ENCODE measurements at regions not wholly inside any gene's neighbourhood (a gene's known extent, or its start where the extent isn't known, plus 50 kb on each side); places are given as distances from the start of the nearest gene placed in this dataset.

DNA sequence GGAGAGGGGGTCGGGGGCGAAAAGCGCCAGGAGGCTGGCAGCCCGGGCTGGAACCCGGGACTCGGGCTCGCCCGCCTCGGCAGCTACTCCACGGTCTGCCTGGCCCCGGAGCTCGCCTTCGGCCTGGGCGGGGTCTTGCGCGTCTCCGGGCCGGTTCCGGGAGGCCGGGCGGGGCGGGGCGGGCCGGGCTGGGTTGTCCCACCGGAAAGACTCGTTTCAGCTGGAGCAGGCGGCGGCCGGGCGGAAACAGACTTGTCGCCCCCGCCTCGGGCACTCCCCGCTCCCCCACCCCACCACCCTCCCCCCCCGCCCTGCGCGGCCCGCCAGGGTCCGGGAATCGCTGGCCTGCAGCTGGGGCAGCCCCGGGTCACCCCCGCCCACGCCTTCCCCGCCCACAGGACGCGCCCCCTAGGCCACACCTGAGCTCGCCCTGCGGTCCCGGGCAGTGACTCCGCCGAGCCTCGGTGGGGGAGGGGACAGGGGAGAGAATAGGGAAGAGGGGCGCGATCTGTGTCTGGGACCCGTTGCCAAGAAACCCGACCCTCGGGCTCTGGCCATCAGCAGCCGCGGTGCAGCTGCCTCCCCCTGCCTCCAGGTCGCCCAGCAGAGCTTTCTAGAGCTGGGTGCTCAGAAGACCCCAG, 109.4 kb downstream of the KCTD15 start:
- TF ChIP-seq EGR1 (IDR thresholded peaks at IDR 0.05) (peak; percentile 70), RAD21 (IDR thresholded peaks at IDR 0.05; ENCODE audit: low read depth) (no peak), CEBPB (IDR thresholded peaks at IDR 0.05) (no peak), ZBTB7A (IDR thresholded peaks at IDR 0.05; ENCODE audit: low read depth) (no peak), TEAD4 (IDR thresholded peaks at IDR 0.05) (no peak), TAF1 (IDR thresholded peaks at IDR 0.05; ENCODE audit: low read depth) (no peak), YY1 (IDR thresholded peaks at IDR 0.05; ENCODE audit: low read depth) (no peak)
- TF ChIP-seq, protein P1, sequence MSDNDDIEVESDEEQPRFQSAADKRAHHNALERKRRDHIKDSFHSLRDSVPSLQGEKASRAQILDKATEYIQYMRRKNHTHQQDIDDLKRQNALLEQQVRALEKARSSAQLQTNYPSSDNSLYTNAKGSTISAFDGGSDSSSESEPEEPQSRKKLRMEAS (IDR thresholded peaks at IDR 0.05) = no peak

All from Ishikawa (cell line).